Loucy (cell line): ENCODE measurements at regions not wholly inside any gene's neighbourhood (a gene's known extent, or its start where the extent isn't known, plus 50 kb on each side); places are given as distances from the start of the nearest gene placed in this dataset.

Experiments
- CTCF ChIP-seq: fragments of 200-600 bp; sonication (generic); conservative IDR thresholded peaks from 2 replicates; pipeline ENCODE4 v1.5.1; 2014; ENCODE audit warnings: mild to moderate bottlenecking, antibody characterized with exemption, low read length
- EZH2phosphoT487 ChIP-seq: fragments of 200-600 bp; IDR thresholded peaks from 2 replicates; pipeline ENCODE4 v1.6.1; 2018; ENCODE audit warnings: antibody characterized with exemption, mild to moderate bottlenecking, moderate library complexity, borderline replicate concordance

GRCh38 chr3:127135241-127136023, 57.5 kb upstream of the PRR23E start:
- TF ChIP-seq CTCF: no peak
- no peak for TF ChIP-seq EZH2phosphoT487
